Mesendoderm (in vitro differentiated cells): ENCODE measurements at regions not wholly inside any gene's neighbourhood (a gene's known extent, or its start where the extent isn't known, plus 50 kb on each side); places are given as distances from the start of the nearest gene placed in this dataset.

Experiments used
- DNase-seq: peaks from one replicate; pipeline ENCODE4 v3.0.0; 2013
- H2AK5ac ChIP-seq: 2 replicates; pipeline ENCODE4 v1.6.1; 2013; ENCODE audit warnings: low read length, inconsistent platforms
- H2BK120ac ChIP-seq: 2 replicates; pipeline ENCODE4 v1.6.1; 2013; ENCODE audit warnings: low read depth, mild to moderate bottlenecking, low read length, moderate library complexity, mixed read lengths
- H2BK15ac ChIP-seq: replicated peaks from 2 replicates; pipeline ENCODE4 v1.6.1; 2013; ENCODE audit warnings: low read depth, mild to moderate bottlenecking, moderate library complexity
- H2BK5ac ChIP-seq: 2 replicates; pipeline ENCODE4 v1.6.1; 2013; ENCODE audit warnings: low read length, inconsistent platforms
- H3K18ac ChIP-seq: 2 replicates; pipeline ENCODE4 v1.6.1; 2013; ENCODE audit warnings: mild to moderate bottlenecking, low read length, mixed read lengths
- H3K23ac ChIP-seq: one replicate; pipeline ENCODE4 v1.6.1; 2013; ENCODE audit warnings: low read length
- H3K27ac ChIP-seq: 2 replicates; pipeline ENCODE4 v1.5.1; 2013; ENCODE audit warnings: low read depth, mild to moderate bottlenecking, inconsistent platforms, low read length, moderate library complexity
- H3K27me3 ChIP-seq: 2 replicates; pipeline ENCODE4 v1.6.1; 2013; ENCODE audit warnings: low read length, control low read depth, mild to moderate bottlenecking, inconsistent platforms; ENCODE audit not compliant: insufficient read depth, poor library complexity
- H3K36me3 ChIP-seq: 2 replicates; pipeline ENCODE4 v1.6.1; 2013; ENCODE audit warnings: low read length, inconsistent platforms; ENCODE audit not compliant: control insufficient read depth, insufficient read depth
- H3K4ac ChIP-seq: one replicate; pipeline ENCODE4 v1.6.1; 2013; ENCODE audit warnings: low read depth, mild to moderate bottlenecking, low read length, moderate library complexity
- H3K4me1 ChIP-seq: 2 replicates; pipeline ENCODE4 v1.6.1; 2013; ENCODE audit warnings: low read depth, low read length, inconsistent platforms; ENCODE audit not compliant: control insufficient read depth
- H3K4me2 ChIP-seq: 2 replicates; pipeline ENCODE4 v1.6.1; 2013; ENCODE audit warnings: low read length
- H3K4me3 ChIP-seq: 2 replicates; pipeline ENCODE4 v1.5.1; 2013; ENCODE audit warnings: mild to moderate bottlenecking, low read length
- H3K56ac ChIP-seq: one replicate; pipeline ENCODE4 v1.6.1; 2013; ENCODE audit warnings: low read length
- H3K79me1 ChIP-seq: 2 replicates; pipeline ENCODE4 v1.6.1; 2013; ENCODE audit warnings: low read length, inconsistent platforms
- H3K79me2 ChIP-seq: 2 replicates; pipeline ENCODE4 v1.6.1; 2013; ENCODE audit warnings: mild to moderate bottlenecking, low read length; ENCODE audit not compliant: control insufficient read depth, insufficient read depth
- H3K9ac ChIP-seq: 2 replicates; pipeline ENCODE4 v1.6.1; 2013; ENCODE audit warnings: low read length, inconsistent platforms
- H4K5ac ChIP-seq: one replicate; pipeline ENCODE4 v1.6.1; 2013; ENCODE audit warnings: low read length
- H4K8ac ChIP-seq: one replicate; pipeline ENCODE4 v1.6.1; 2013; ENCODE audit warnings: low read depth, mild to moderate bottlenecking, control low read depth, low read length, moderate library complexity
- WGBS: extraction: QIAGEN DNeasy Blood & Tissue Kit; methylation state at CpG from one replicate; pipeline ENCODE4 v1.1.7; 2013; ENCODE audit warnings: low lambda C conversion rate, missing lambda C conversion rate; ENCODE audit not compliant: insufficient coverage; ENCODE audit errors: extremely low coverage; 5-methylcytosine and 5-hydroxymethylcytosine counted together

DNA sequence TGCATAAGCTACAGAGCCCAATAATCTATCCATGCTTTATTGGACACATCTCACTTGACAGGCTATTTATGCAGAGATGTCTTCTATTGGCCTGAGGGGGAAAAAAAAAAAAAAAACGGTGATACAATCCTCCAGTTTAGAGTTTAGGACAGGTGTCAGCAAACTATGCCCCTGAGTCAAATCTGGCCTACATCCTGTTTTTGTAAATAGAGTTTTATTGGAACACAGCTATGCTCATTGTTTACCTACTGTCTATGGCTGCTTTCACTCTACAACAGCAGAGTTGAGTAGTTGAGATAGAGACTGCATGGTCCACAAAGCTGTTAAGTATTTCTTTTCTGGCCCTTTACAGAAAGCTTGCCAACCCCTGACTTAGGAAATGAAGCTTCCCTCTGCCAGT, 403.1 kb downstream of the C12orf75 start:
- Histone ChIP-seq H3K4me1 (peaks cover 11% of the 10 kb centered on the region), H4K5ac (no peak overlapping the region), H3K27me3 (no peaks in the 10 kb centered on the region), H3K4ac (no peak overlapping the region), H3K23ac (no peak overlapping the region), H2BK120ac (no peak overlapping the region), H3K36me3 (no peaks in the 10 kb centered on the region), H4K8ac (no peak overlapping the region), H3K79me1 (no peaks in the 10 kb centered on the region), H3K56ac (no peak overlapping the region), H2BK15ac (no peak overlapping the region), H3K18ac (no peak overlapping the region), H3K4me2 (no peak overlapping the region), H3K79me2 (no peaks in the 10 kb centered on the region), H3K27ac (no peak overlapping the region), H2AK5ac (no peak overlapping the region), H3K9ac (no peak overlapping the region), H3K4me3 (no peak overlapping the region), H2BK5ac (no peak overlapping the region)
- DNase-seq: no peak
- no CpG with 5 or more reads among the region's 1 CpG for WGBS

DNA sequence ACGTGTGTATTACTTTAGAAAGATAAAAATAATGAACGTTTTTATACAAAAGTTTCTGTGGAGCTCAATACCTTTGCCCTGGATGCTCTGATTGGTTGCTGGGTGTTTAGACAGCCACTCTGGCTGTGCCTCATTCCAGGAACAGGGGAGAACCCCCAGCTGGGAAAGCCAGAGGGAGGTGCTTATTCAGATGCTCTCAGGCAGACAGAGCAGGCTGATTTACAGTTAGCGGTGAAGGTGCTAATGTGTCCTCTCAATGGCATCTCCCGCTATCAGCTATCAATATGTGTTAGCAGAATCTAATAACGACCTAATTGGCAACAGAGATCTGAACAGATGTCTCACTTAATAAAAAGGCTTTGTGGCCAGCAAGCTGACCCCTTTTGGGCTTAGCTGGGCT, 402.3 kb downstream of the NUAK1 start:
- no peaks in the 10 kb centered on the region for H3K36me3 ChIP-seq
- no peak overlapping the region for H2BK15ac ChIP-seq
- no peak overlapping the region for H3K56ac ChIP-seq
- no peaks in the 10 kb centered on the region for H3K79me1 ChIP-seq
- no peak overlapping the region for H4K8ac ChIP-seq
- peak overlapping the region; percentile 72 for H3K18ac ChIP-seq
- H3K4me1 ChIP-seq: peaks cover 11% of the 10 kb centered on the region
- no peak overlapping the region for H3K4me3 ChIP-seq
- peak; percentile 94 for DNase-seq
- no CpG with 5 or more reads among the region's 5 CpGs for WGBS
- no peak overlapping the region for H4K5ac ChIP-seq
- no peak overlapping the region for H3K4ac ChIP-seq
- H3K9ac ChIP-seq: no peak overlapping the region
- no peak overlapping the region for H3K23ac ChIP-seq
- no peaks in the 10 kb centered on the region for H3K27me3 ChIP-seq
- H2AK5ac ChIP-seq: no peak overlapping the region
- H3K79me2 ChIP-seq: no peaks in the 10 kb centered on the region
- H2BK120ac ChIP-seq: no peak overlapping the region
- H3K4me2 ChIP-seq: no peak overlapping the region
- no peak overlapping the region for H2BK5ac ChIP-seq
- no peak overlapping the region for H3K27ac ChIP-seq

DNA sequence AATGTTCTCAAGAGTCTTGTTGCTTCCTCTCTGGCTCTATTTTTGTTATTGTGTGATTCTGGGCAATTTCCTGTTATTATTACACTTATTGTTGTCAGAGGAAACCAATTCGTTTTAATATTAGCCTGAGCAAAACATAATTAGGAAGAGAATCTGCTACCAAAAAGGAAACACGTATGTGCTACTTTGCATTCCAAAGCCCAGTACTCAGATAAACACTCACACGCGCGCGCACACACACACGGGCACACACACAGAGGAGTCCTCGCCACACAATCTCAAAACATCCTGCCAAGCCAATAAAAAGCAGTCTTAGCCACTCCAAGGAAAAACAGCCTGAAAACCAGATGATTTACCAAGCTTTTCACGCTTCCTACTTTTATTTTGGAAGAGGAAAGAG, 400.7 kb downstream of the NUAK1 start:
- Histone ChIP-seq H3K27me3 (no peaks in the 10 kb centered on the region), H3K79me2 (no peaks in the 10 kb centered on the region), H3K56ac (no peak overlapping the region), H4K5ac (no peak overlapping the region), H3K4me2 (no peak overlapping the region), H3K79me1 (no peaks in the 10 kb centered on the region), H3K4me1 (peaks cover 11% of the 10 kb centered on the region), H2BK120ac (no peak overlapping the region), H2AK5ac (no peak overlapping the region), H4K8ac (no peak overlapping the region), H3K4me3 (no peak overlapping the region), H3K23ac (no peak overlapping the region), H3K18ac (no peak overlapping the region), H3K4ac (no peak overlapping the region), H3K27ac (no peak overlapping the region), H3K36me3 (no peaks in the 10 kb centered on the region), H2BK15ac (peak overlapping the region; percentile 8), H3K9ac (no peak overlapping the region), H2BK5ac (no peak overlapping the region)
- DNase-seq: no peak
- WGBS: no CpG with 5 or more reads among the region's 9 CpGs

DNA sequence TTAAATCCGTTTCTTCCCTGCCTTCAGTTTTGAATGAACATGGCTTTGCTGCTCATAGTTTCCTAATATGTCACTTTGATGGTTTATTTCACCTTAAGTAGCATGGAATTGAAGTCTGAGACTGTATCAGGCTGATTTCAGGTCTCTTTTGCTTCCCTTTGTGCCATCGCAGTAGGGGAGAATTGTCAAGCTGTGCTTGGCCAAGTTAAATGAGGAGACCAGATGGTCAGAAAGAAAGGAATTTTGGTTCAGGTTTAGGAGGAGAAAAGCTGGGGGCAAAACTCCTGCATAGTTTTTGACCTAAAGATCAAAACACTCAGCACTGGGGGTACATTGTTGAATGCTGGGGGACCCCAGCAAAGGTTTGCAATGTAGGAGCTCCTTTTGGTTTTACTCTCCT, 398.4 kb downstream of the NUAK1 start:
- Histone ChIP-seq H4K8ac (no peak overlapping the region), H3K23ac (no peak overlapping the region), H3K79me1 (no peaks in the 10 kb centered on the region), H4K5ac (no peak overlapping the region), H2BK15ac (no peak overlapping the region), H3K9ac (no peak overlapping the region), H3K27me3 (no peaks in the 10 kb centered on the region), H3K4me2 (no peak overlapping the region), H3K4me3 (no peak overlapping the region), H2BK120ac (no peak overlapping the region), H2BK5ac (no peak overlapping the region), H3K36me3 (no peaks in the 10 kb centered on the region), H3K56ac (no peak overlapping the region), H3K4me1 (peaks cover 9% of the 10 kb centered on the region), H3K79me2 (no peaks in the 10 kb centered on the region), H2AK5ac (no peak overlapping the region), H3K27ac (no peak overlapping the region), H3K18ac (no peak overlapping the region), H3K4ac (no peak overlapping the region)
- DNase-seq: peak; percentile 52
- no CpG with 5 or more reads among the region's 2 CpGs for WGBS

DNA sequence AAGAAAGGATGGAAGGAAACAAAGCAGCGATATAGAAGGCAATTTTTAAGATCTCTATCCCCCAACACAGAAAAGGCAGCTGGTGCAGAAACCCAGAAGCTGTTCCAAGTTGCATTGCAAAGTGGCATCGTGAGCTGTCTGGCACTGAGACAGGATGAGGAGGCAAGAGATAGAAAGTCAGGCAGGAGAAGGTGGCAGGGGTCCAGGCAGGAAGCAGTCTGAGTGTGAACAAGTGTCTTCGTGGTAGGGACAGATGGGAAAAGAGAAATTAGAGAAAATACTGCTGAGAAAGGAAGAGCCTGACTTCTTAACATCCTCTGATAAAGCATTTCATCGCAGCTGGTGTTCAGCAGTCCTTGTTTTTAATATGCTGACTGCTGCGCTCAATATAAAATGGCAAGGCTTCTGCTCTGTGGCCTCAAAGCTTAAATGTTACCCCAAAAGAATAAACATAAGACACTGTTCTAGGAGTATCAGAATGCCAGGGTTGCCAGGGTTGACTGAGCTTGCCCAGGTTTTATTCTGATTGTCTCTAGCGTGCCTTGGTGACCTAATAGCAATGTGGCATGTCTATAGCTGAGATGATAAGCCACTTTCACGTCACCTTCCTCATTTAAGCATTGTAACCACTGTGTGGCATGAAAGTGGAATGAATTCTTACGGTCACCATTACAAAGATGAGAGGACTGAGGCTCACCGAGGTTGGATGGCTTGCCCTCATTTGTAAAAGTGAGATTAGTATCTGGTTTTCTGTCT, 397.6 kb downstream of the NUAK1 start:
- no peak overlapping the region for H2BK5ac ChIP-seq
- H2AK5ac ChIP-seq: no peak overlapping the region
- no peak overlapping the region for H3K4me2 ChIP-seq
- WGBS: no CpG with 5 or more reads among the region's 9 CpGs
- H3K79me2 ChIP-seq: no peaks in the 10 kb centered on the region
- H3K36me3 ChIP-seq: no peaks in the 10 kb centered on the region
- H3K27me3 ChIP-seq: no peaks in the 10 kb centered on the region
- no peak overlapping the region for H4K8ac ChIP-seq
- no peak overlapping the region for H3K27ac ChIP-seq
- H3K23ac ChIP-seq: no peak overlapping the region
- no peaks in the 10 kb centered on the region for H3K79me1 ChIP-seq
- peak overlapping the region; percentile 77 for H3K18ac ChIP-seq
- no peak for DNase-seq
- H3K56ac ChIP-seq: no peak overlapping the region
- H2BK15ac ChIP-seq: no peak overlapping the region
- H3K4me1 ChIP-seq: peaks cover 7% of the 10 kb centered on the region
- no peak overlapping the region for H3K4ac ChIP-seq
- no peak overlapping the region for H3K4me3 ChIP-seq
- H3K9ac ChIP-seq: no peak overlapping the region
- no peak overlapping the region for H4K5ac ChIP-seq
- no peak overlapping the region for H2BK120ac ChIP-seq
